Smooth muscle cell (in vitro differentiated cells): ENCODE measurements at regions not wholly inside any gene's neighbourhood (a gene's known extent, or its start where the extent isn't known, plus 50 kb on each side); places are given as distances from the start of the nearest gene placed in this dataset.
A peak's percentile ranks its signal among the peaks of the same experiment; 100 is the strongest.

Experiments used
- DNase-seq: peaks from one replicate; lab custom pipeline; 2025; ENCODE audit not compliant: unreplicated experiment; lab: John Stamatoyannopoulos, UW
- H2AFZ ChIP-seq: fragments of 200-600 bp; sonication (generic); 2 replicates; pipeline ENCODE4 v1.6.0; 2016; ENCODE audit warnings: antibody characterized with exemption, low read depth, mild to moderate bottlenecking
- H3F3A ChIP-seq: fragments of 200-600 bp; sonication (generic); 2 replicates; pipeline ENCODE4 v1.6.0; 2017; ENCODE audit warnings: antibody characterized with exemption, low read depth
- H3K27ac ChIP-seq: fragments of 200-600 bp; sonication (generic); 2 replicates; pipeline ENCODE4 v1.5.1; 2016; ENCODE audit warnings: low read depth, mild to moderate bottlenecking
- H3K27me3 ChIP-seq: fragments of 200-600 bp; sonication (generic); 2 replicates; pipeline ENCODE4 v1.6.1; 2016; ENCODE audit warnings: low read depth, mild to moderate bottlenecking
- H3K36me3 ChIP-seq: fragments of 200-600 bp; sonication (generic); 2 replicates; pipeline ENCODE4 v1.5.1; 2016; ENCODE audit warnings: low read depth
- H3K4me1 ChIP-seq: fragments of 200-600 bp; sonication (generic); 2 replicates; pipeline ENCODE4 v1.5.1; 2016; ENCODE audit warnings: low read depth
- H3K4me2 ChIP-seq: fragments of 200-600 bp; sonication (generic); 2 replicates; pipeline ENCODE4 v1.6.0; 2016; ENCODE audit warnings: mild to moderate bottlenecking
- H3K4me3 ChIP-seq: fragments of 200-600 bp; sonication (generic); 2 replicates; pipeline ENCODE4 v1.5.1; 2016; ENCODE audit warnings: mild to moderate bottlenecking
- H3K79me2 ChIP-seq: fragments of 200-600 bp; sonication (generic); 2 replicates; pipeline ENCODE4 v1.6.0; 2016; ENCODE audit warnings: low read depth, mild to moderate bottlenecking
- H3K9ac ChIP-seq: fragments of 200-600 bp; sonication (generic); 2 replicates; pipeline ENCODE4 v1.6.0; 2016; ENCODE audit warnings: low read depth
- H3K9me3 ChIP-seq: fragments of 200-600 bp; sonication (generic); replicated peaks from 2 replicates; pipeline ENCODE4 v1.5.1; 2016; ENCODE audit warnings: low read depth
- H4K20me1 ChIP-seq: fragments of 200-600 bp; sonication (generic); 2 replicates; pipeline ENCODE4 v1.6.0; 2016; ENCODE audit warnings: low read depth
- CTCF ChIP-seq: fragments of 200-600 bp; sonication (generic); IDR thresholded peaks from 2 replicates; pipeline ENCODE4 v1.5.1; 2017; ENCODE audit warnings: borderline replicate concordance, mild to moderate bottlenecking, antibody characterized with exemption; ENCODE audit not compliant: insufficient read depth, poor library complexity, severe bottlenecking
- WGBS: methylation state at CpG from one replicate; pipeline ENCODE4 v1.1.7; 2016; ENCODE audit warnings: low lambda C conversion rate; 5-methylcytosine and 5-hydroxymethylcytosine counted together

GRCh38 chr1:80249699-80250098, 1243.2 kb upstream of the ADGRL4 start:
- H3K9ac ChIP-seq = no peak overlapping the region
- WGBS = 74% methylated on average over 1 of the region's 1 CpG
- no peak for TF ChIP-seq CTCF
- no peak overlapping the region for H3K4me2 ChIP-seq
- H2AFZ ChIP-seq = no peak overlapping the region
- no peaks in the 10 kb centered on the region for H3K9me3 ChIP-seq
- H3K79me2 ChIP-seq = no peaks in the 10 kb centered on the region
- H3K27me3 ChIP-seq = no peaks in the 10 kb centered on the region
- no peaks in the 10 kb centered on the region for H4K20me1 ChIP-seq
- no peaks in the 10 kb centered on the region for H3K36me3 ChIP-seq
- no peak for DNase-seq
- no peaks in the 10 kb centered on the region for H3K4me1 ChIP-seq
- peak overlapping the region; percentile 62 for H3K27ac ChIP-seq
- H3K4me3 ChIP-seq = no peak overlapping the region
- H3F3A ChIP-seq = no peaks in the 10 kb centered on the region

DNA sequence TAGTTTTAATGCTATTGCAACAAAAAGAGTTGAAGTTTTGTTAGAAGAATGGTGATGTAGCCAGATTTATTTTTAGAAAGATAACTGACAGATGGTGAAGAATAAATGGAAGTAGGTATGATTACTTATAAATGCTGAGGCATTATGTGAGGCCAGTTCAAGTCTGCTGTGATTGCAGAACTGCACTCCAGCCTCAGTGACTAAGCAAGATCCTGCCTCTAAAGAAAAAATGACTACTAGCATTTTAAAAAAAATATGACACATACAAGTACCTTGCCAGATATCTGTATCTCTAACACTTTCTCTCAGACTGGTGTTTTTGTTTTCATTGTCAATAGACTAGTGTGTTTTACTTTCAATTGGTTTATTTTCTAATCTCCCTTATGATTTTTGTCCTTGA, 1242.4 kb upstream of the ADGRL4 start:
- DNase-seq = no peak

DNA sequence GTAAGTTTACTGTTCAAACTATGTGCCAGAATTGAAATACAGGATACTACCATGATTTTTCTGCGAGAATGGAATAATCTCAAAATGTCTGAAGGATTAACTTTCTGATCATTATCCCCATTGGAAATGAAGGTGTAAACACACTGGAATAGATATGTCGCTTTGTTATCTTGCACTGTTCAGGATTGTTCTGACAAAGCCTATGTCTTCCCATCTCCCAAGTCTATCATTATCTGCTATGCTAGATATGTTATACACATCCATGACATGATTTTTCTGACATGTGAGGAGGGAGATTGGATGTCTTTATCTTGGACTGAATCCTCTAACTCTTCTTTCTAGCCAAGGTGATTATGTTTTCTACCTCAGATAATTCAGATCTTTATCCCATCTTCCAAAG, 1239.3 kb upstream of the ADGRL4 start:
- H3K36me3 ChIP-seq = no peaks in the 10 kb centered on the region
- no peaks in the 10 kb centered on the region for H3F3A ChIP-seq
- H3K27ac ChIP-seq = no peak overlapping the region
- H3K4me1 ChIP-seq = no peaks in the 10 kb centered on the region
- TF ChIP-seq CTCF = no peak
- H3K27me3 ChIP-seq = no peaks in the 10 kb centered on the region
- no peaks in the 10 kb centered on the region for H3K79me2 ChIP-seq
- H3K4me3 ChIP-seq = no peak overlapping the region
- H4K20me1 ChIP-seq = no peaks in the 10 kb centered on the region
- no peak overlapping the region for H3K9ac ChIP-seq
- 95% methylated on average over 2 of the region's 2 CpGs for WGBS
- no peak for DNase-seq
- H3K4me2 ChIP-seq = no peak overlapping the region
- H2AFZ ChIP-seq = no peak overlapping the region
- no peaks in the 10 kb centered on the region for H3K9me3 ChIP-seq

More for the DNA sequence above, 1242.4 kb upstream of the ADGRL4 start:
- peak overlapping the region; percentile 62 for H3K27ac ChIP-seq
- no peaks in the 10 kb centered on the region for H4K20me1 ChIP-seq
- no peak overlapping the region for H3K9ac ChIP-seq
- no peaks in the 10 kb centered on the region for H3K79me2 ChIP-seq
- H3K4me1 ChIP-seq = no peaks in the 10 kb centered on the region
- H2AFZ ChIP-seq = no peak overlapping the region
- no peaks in the 10 kb centered on the region for H3K36me3 ChIP-seq
- no peak for TF ChIP-seq CTCF
- no peak overlapping the region for H3K4me3 ChIP-seq
- H3F3A ChIP-seq = no peaks in the 10 kb centered on the region
- no peaks in the 10 kb centered on the region for H3K9me3 ChIP-seq
- H3K4me2 ChIP-seq = no peak overlapping the region
- no peaks in the 10 kb centered on the region for H3K27me3 ChIP-seq

DNA sequence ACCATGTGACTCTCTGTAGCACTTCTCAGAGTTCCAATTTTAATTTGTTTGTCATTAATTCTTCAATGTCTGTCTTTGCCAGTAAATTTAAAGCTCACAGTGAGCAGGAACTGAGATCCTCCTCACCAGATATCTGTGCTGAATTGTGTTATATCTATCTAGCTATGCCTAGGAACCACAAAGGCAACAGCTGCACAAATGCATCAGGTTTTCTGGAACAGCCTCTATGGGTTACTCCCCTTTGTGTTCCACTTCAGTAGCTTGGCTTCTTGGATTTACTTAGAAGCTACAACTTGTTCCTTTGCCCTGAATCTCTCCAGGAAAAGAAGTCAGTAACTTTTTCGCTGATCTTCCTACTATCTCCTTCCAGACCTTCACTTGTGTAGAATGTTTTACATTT, 1237.8 kb upstream of the ADGRL4 start:
- 95% methylated on average over 1 of the region's 1 CpG for WGBS
- DNase-seq = no peak

More for the DNA sequence above, 1237.8 kb upstream of the ADGRL4 start:
- TF ChIP-seq CTCF = no peak
- Histone ChIP-seq H3K27me3 (no peaks in the 10 kb centered on the region), H3K4me1 (no peaks in the 10 kb centered on the region), H3K4me3 (no peak overlapping the region), H2AFZ (no peak overlapping the region), H3K27ac (no peak overlapping the region), H3K9ac (no peak overlapping the region), H3F3A (no peaks in the 10 kb centered on the region), H3K4me2 (no peak overlapping the region), H4K20me1 (no peaks in the 10 kb centered on the region), H3K79me2 (no peaks in the 10 kb centered on the region), H3K9me3 (no peaks in the 10 kb centered on the region), H3K36me3 (no peaks in the 10 kb centered on the region)
